Brain microvascular endothelial cell (primary cell): ENCODE measurements at regions not wholly inside any gene's neighbourhood (a gene's known extent, or its start where the extent isn't known, plus 50 kb on each side); places are given as distances from the start of the nearest gene placed in this dataset.
A peak's percentile ranks its signal among the peaks of the same experiment; 100 is the strongest.

ENCODE experiments used
- DNase-seq: peaks from one replicate; pipeline ENCODE4 v3.0.0-alpha.2; 2020
- H3K27ac ChIP-seq: fragments of 250-450 bp; sonication (Bioruptor Pico); 2 replicates; pipeline ENCODE4 v1.5.1; 2020; ENCODE audit warnings: mild to moderate bottlenecking, moderate library complexity
- H3K27me3 ChIP-seq: fragments of 250-450 bp; sonication (Bioruptor Pico); replicated peaks from 2 replicates; pipeline ENCODE4 v1.5.1; 2020; ENCODE audit warnings: mild to moderate bottlenecking
- H3K36me3 ChIP-seq: fragments of 250-450 bp; sonication (Bioruptor Pico); replicated peaks from 2 replicates; pipeline ENCODE4 v1.5.1; 2020; ENCODE audit warnings: mild to moderate bottlenecking
- H3K4me3 ChIP-seq: 2 replicates; pipeline ENCODE4 v1.5.1; 2011; ENCODE audit warnings: low read depth, mild to moderate bottlenecking, control low read depth, low read length, moderate library complexity
- in situ Hi-C: cut with HindIII; loops from 2 replicates; pipeline ENCODE4 v1.10.0; 2017; ENCODE audit warnings: low sequenced_read_pairs, low pct_ligation_motif_present
- TF ChIP-seq, protein P1 (sequence below): IDR thresholded peaks from 2 replicates; pipeline ENCODE4 v1.5.1; 2011; ENCODE audit warnings: low read depth, mild to moderate bottlenecking, moderate library complexity, low read length, control low read depth, inconsistent platforms; ENCODE audit errors: missing control alignments

GRCh38 chr10:88066319-88066718 is 202.9 kb downstream of the PTEN start:
- in situ Hi-C loops = no loop called here
- H3K27ac ChIP-seq = no peak overlapping the region
- no peaks in the 10 kb centered on the region for H3K27me3 ChIP-seq
- TF ChIP-seq, protein P1, sequence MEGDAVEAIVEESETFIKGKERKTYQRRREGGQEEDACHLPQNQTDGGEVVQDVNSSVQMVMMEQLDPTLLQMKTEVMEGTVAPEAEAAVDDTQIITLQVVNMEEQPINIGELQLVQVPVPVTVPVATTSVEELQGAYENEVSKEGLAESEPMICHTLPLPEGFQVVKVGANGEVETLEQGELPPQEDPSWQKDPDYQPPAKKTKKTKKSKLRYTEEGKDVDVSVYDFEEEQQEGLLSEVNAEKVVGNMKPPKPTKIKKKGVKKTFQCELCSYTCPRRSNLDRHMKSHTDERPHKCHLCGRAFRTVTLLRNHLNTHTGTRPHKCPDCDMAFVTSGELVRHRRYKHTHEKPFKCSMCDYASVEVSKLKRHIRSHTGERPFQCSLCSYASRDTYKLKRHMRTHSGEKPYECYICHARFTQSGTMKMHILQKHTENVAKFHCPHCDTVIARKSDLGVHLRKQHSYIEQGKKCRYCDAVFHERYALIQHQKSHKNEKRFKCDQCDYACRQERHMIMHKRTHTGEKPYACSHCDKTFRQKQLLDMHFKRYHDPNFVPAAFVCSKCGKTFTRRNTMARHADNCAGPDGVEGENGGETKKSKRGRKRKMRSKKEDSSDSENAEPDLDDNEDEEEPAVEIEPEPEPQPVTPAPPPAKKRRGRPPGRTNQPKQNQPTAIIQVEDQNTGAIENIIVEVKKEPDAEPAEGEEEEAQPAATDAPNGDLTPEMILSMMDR = no peak
- no peaks in the 10 kb centered on the region for H3K36me3 ChIP-seq
- DNase-seq = no peak
- no peak overlapping the region for H3K4me3 ChIP-seq

- TF ChIP-seq, protein P1 = no peak
- no peak for DNase-seq
- no peak overlapping the region for H3K27ac ChIP-seq
- no peak overlapping the region for H3K4me3 ChIP-seq
- H3K27me3 ChIP-seq = no peaks in the 10 kb centered on the region
- in situ Hi-C loops = no loop called here
- H3K36me3 ChIP-seq = no peaks in the 10 kb centered on the region
Measured at GRCh38 chr10:88066876-88067275, 203.5 kb downstream of the PTEN start.

- TF ChIP-seq, protein P1 = no peak
- H3K36me3 ChIP-seq = no peaks in the 10 kb centered on the region
- no peak overlapping the region for H3K27ac ChIP-seq
- DNase-seq = no peak
- no peak overlapping the region for H3K4me3 ChIP-seq
- in situ Hi-C loops = no loop called here
- no peaks in the 10 kb centered on the region for H3K27me3 ChIP-seq
Measured at GRCh38 chr10:88067737-88068136, 204.3 kb downstream of the PTEN start.

DNA sequence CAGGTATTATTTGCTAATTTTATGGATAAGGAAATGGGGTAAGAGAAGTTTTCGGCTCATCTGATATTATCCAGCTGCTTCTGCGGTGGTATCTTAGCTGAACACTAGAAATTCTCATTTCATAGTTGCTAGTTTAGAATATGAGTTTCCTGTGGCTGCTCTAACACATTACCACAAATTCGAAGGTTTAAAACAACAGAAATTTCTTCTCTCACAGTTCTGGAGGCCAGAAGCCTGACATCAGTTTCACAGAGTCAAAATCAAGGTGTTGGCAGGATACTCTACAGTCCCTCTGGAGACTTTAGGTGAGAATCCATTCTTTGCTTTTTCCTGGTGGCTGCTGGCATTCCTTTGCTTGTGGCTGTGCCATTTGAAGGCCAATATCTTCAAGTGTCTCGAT is 205.9 kb downstream of the PTEN start:
- DNase-seq = no peak
- TF ChIP-seq, protein P1 = no peak

DNA sequence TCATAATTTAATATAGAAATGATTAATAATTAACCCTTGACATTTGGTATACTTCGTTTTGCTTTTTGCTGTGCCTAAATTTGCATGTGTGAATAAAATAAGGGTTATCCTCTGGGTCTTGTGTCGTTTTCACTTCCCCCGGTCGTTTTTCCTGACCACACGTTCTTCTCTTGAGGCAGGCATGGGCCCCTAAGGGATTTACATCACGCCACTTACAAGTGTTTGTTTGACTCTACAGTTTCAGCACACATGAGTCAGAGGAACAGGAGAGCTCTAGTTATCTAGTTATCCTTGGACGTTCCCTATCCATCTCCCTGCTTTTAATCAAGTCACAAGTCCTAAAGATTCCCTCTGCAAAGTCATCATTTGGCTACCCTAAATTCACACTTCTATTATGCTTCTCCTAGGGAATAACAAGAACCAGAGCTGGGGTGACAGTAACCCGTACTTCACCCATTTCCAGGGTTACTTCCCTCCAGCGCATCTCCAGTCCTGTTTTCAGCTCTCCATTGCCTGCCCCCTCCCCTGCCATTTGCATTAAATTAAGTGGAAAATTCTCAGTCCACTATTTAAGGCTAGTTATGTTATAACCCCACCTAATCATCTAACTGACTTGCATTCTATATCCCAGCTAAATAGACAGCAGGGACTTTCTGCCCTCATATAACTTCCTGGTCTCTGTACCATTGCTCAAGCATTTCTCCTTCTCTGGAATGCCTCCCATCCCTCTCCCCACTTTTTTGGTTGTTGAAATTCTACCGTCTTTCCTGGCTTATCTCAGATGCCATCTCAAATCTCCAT is 206.9 kb downstream of the PTEN start:
- TF ChIP-seq, protein P1 = no peak
- no peak overlapping the region for H3K4me3 ChIP-seq
- in situ Hi-C loops = no loop called here
- DNase-seq = peak; percentile 70
- H3K27me3 ChIP-seq = no peaks in the 10 kb centered on the region
- H3K27ac ChIP-seq = no peak overlapping the region
- no peaks in the 10 kb centered on the region for H3K36me3 ChIP-seq

More for the DNA sequence above, 205.9 kb downstream of the PTEN start:
- H3K27ac ChIP-seq = no peak overlapping the region
- H3K4me3 ChIP-seq = no peak overlapping the region
- no peaks in the 10 kb centered on the region for H3K27me3 ChIP-seq
- H3K36me3 ChIP-seq = no peaks in the 10 kb centered on the region
- in situ Hi-C loops = no loop called here

DNA sequence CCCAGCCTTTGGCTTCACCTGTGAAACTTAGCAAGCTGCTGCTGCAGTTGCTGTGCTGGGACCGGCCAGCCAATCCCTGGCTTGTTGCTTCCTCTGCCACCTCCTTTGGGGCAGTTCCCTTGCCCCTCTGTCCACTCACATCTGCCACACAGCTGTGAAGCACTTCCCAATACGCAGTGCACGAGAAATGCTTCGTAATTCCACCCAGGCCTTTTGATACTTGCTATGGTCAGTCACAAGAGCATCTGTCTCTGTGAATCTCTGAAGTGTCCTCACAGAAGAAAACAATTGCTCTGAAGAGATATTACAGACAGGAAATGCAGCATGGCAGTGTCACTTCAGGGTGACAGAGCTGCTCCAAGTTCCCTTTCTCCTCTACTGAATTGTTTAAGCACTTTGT is 208.5 kb downstream of the PTEN start:
- H3K27ac ChIP-seq = no peak overlapping the region
- no peaks in the 10 kb centered on the region for H3K36me3 ChIP-seq
- DNase-seq = no peak
- no peak overlapping the region for H3K4me3 ChIP-seq
- TF ChIP-seq, protein P1 = no peak
- in situ Hi-C loops = no loop called here
- H3K27me3 ChIP-seq = no peaks in the 10 kb centered on the region
